ENCODE measurements at regions not wholly inside any gene's neighbourhood (a gene's known extent, or its start where the extent isn't known, plus 50 kb on each side); places are given as distances from the start of the nearest gene placed in this dataset.

DNA sequence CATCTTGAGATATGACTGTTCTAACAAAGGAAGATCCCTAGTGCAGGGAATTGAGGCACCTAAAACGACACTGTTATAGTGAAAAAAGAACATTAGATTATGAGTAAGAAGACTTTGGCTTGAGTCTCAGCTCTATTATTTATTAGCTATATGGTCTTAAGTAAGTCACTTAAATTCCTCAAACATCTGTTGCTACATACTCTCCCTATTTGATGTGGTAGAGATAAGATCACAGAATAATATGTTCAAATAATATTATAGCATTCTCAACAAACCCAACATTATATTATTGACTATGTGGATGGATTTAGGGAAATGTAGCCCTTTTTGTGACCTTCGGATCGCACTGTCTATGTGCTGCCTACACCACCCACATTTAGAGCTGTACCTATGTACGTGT lies 136.9 kb downstream of the P2RY1 start:
- TF ChIP-seq POLR2AphosphoS5 (IDR thresholded peaks at IDR 0.05) = no peak
- no peak for TF ChIP-seq POLR2A (IDR thresholded peaks at IDR 0.05)
- TF ChIP-seq, protein P1, sequence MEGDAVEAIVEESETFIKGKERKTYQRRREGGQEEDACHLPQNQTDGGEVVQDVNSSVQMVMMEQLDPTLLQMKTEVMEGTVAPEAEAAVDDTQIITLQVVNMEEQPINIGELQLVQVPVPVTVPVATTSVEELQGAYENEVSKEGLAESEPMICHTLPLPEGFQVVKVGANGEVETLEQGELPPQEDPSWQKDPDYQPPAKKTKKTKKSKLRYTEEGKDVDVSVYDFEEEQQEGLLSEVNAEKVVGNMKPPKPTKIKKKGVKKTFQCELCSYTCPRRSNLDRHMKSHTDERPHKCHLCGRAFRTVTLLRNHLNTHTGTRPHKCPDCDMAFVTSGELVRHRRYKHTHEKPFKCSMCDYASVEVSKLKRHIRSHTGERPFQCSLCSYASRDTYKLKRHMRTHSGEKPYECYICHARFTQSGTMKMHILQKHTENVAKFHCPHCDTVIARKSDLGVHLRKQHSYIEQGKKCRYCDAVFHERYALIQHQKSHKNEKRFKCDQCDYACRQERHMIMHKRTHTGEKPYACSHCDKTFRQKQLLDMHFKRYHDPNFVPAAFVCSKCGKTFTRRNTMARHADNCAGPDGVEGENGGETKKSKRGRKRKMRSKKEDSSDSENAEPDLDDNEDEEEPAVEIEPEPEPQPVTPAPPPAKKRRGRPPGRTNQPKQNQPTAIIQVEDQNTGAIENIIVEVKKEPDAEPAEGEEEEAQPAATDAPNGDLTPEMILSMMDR (IDR thresholded peaks at IDR 0.05) = no peak
- no peak for TF ChIP-seq EP300 (IDR thresholded peaks at IDR 0.05)
